OCI-M2 (cell line): ENCODE measurements at regions not wholly inside any gene's neighbourhood (a gene's known extent, or its start where the extent isn't known, plus 50 kb on each side); places are given as distances from the start of the nearest gene placed in this dataset.
"Not testable (repeated sequence)": the region's sequence is repeated elsewhere in the genome, so short reads cannot be mapped to it uniquely, and the experiment has no call there.

ENCODE experiments used
- DNase-seq: peaks from one replicate; lab custom pipeline; 2025; ENCODE audit not compliant: unreplicated experiment; lab: John Stamatoyannopoulos, UW

DNA sequence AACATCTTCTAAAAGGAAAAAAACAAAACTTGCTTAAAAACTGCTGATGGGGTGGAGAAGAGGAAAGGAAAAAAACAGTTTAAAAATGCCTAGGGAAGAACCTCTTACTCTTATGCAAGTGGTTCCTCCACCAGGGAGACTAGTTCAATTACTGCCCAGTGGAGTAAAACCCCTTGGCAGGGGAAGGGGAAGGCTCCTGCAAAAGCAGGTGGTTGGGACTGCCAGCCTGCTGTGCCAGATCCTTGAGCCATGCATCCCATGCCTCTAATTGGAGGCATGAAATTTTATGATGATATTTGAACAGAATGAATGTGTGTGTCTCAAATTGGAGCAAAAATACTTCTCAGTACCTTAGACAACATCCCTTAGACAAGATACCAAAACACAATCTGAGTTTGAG, 118.8 kb downstream of the FSCB start:
- no peak for DNase-seq

DNA sequence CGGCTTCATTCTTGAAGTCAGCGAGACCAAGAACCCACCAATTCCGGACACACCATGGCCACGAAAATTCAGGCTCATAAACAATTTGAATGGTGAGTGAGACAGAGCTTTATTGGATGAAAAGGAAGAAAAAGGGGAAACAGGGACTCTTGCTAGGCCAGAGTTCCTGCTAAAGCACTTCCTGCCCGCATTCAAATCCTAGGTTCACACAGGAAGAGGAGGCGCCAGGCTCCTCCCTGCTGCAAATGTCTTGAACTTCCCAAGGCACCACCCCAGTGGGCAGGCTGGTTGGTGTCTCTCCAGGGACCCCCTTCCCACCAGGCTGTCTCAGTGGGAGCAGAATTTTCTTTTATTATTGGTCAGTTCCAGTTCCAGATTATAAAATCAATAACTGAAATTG, 121.2 kb downstream of the FSCB start:
- DNase-seq: no peak

DNA sequence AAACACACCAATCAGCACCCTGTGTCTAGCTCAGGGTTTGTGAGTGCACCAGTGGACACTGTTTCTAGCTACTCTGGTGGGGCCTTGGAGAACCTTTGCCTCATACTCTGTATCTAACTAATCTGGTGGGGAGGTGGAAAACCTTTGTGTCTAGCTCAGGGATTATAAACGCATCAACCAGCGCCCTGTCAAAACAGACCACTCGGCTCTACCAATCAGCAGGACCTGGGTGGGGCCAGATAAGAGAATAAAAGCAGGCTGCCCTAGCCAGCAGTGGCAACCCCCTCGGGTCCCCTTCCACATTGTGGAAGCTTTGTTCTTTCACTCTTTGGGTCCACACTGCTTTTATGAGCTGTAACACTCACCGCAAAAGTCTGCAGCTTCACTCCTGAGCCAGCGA, 121.8 kb downstream of the FSCB start:
- not testable (repeated sequence) for DNase-seq

DNA sequence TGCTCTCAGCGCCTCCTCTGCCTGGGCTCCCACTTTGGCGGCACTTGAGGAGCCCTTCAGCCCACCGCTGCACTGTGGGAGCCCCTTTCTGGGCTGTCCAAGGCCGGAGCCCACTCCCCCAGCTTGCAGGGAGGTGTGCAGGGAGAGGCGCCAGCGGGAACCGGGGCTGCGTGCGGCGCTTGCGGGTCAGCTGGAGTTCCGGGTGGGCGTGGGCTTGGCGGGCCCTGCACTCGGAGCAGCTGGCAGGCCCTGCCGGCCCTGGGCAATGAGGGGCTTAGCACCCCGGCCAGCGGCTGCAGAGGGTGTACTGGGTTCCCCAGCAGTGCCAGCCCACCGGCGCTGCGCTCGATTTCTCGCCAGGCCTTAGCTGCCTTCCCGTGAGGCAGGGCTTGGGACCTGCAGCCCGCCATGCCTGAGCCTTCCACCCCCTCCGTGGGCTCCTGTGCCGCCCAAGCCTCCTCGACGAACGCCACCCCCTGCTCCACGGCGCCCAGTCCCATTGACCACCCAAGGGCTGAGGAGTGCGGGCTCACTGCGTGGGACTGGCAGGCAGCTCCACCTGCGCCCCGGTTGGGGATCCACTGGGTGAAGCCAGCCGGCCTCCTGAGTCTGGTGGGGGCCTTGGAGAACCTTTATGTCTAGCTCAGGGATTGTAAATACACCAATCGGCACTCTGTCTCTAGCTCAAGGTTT, 122.3 kb downstream of the FSCB start:
- DNase-seq: not testable (repeated sequence)

DNA sequence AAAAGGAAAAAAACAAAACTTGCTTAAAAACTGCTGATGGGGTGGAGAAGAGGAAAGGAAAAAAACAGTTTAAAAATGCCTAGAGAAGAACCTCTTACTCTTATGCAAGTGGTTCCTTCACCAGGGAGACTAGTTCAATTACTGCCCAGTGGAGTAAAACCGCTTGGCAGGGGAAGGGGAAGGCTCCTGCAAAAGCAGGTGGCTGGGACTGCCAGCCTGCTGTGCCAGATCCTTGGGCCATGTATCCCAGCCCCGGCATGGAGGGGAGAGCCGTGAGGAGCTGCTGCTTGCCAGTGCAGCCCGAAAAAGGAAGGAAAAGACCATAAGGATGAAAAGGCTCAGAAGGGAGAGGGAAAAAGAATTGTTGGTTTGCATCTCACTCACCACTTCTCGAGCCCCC, 123.0 kb downstream of the FSCB start:
- no peak for DNase-seq

DNA sequence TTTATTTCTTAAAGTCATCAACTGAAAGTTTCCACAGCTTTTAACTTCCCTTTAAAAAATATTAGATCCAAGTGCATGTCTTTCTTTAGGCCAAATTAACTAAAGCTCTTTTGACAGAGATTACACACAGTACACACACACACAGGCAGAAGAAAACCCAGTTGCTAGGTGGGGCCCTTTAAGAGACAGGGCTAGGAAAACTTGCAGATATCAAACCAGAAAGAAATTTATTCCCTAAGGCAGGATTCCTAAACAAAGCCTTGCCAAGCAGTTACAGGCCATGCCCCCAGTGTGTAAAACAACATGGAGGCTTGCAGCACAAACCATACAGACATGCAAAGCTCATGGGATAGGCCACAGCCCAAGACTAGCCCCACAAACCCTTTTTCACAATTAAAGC, 123.4 kb downstream of the FSCB start:
- no peak for DNase-seq

DNA sequence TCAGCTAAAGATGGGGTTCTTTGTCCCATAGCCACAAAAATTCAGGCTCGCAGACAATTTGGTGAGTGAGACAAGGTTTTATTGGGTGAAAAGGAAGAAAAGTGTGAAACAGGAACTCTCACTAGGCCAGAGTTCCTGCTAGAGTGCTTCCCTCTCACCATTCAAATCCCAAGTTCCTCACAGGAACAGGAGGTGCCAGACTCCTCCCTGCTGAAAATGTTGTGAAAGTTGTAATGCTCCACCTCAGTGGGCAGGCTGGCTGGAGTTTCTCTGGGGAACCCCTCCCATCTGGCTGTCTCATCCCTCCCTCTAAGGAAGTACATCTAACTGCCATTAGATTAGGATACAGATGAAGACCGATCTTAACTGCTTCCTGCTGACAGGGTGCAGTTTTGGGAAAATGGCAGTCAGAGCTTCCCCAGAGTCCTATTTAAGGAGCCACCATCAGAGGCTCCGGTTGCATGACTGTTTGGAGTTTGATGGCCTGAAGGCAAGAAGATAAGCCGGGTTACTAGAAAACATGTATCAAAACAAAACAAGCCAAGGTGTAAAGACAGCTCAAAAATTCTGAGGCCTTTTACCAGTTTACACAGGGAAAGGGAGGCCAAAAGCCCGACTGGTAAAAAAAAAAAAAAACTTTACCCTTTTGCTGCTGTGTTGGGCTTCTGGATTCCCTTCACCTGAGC, 127.6 kb downstream of the FSCB start:
- no peak for DNase-seq

DNA sequence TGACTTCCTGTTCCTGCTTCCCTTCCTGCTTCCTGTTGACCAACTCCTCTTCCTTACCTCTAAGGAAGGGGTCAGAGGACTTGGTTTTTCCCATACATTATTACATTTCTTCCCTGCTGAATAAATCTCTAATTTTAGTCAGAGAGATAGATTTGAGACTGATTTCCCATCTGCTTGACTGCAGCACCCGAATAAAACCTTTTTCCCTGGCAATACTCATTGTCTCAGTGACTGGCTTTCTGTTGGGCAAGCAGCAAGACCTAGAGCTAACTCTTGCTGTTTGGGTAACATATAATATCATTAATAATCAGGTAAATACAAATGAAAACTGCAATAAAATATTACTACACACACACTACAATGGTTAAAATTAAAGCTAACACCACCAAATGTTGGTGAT, 132.2 kb downstream of the FSCB start:
- no peak for DNase-seq

DNA sequence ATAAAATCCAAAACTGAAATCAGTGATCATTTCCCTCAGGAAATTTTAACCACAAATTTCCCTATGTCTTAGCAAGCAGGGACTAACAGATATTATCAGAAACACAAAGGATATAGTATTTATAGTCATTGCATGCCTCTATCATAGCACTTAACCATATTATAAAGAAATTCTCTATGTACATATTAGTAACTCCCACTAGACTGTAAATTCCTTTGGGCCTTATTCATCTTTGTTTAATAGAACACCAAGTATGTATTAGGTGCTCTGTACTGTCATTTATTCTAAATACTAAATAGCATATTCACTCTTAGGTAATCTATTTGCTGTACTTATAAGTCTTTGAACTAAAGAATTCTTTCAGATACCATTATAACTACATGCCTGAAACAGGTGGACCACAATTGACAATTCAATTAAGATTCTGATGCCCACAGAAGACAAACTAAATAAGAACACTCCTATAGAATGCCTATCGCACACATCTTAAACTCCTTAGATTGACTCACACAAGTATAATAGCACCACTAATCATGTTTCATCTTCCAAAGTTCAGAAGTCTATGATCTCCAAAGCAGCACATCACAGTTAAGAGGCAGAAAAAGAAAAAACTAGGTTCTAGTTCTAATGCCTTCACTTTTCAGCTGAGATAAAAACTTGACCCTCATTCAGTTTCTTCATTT, 134.1 kb downstream of the FSCB start:
- no peak for DNase-seq

DNA sequence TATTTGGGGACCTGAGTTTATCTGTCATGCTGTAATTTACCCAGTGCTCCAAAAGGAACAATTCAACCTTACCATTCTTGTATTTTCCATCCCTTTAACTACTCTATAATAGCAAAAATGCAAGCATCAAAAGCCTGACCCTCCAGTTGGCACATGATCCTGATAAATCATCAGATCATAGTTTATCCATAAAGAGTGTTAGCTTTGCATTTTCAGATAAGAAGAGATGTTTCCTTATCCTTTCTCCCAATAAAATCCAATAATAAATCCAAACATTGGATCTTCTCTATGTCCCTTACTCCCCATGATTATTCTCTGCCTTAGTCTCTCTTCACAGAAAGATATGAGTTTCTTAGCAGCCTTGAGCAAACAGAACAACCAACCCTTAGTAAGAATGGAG, 134.9 kb downstream of the FSCB start:
- no peak for DNase-seq

DNA sequence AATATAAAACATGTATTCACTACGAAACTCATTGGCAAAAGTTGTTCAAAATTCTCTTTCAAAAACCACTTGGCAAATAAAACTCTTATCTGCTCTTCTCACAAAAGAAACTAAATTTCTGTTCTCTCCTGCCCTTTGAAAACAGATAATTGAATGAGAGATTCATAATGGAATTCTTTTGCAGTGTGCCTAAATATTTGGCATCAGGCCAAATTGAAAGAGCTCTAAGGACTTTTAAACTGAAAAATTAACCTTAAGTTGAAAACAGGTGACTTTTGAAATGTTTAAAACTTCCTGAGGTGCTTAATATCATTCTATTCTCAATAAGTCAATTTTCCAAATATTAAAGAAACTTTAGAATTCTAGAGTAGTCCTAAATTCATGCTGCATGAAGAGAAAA, 136.4 kb downstream of the FSCB start:
- no peak for DNase-seq

DNA sequence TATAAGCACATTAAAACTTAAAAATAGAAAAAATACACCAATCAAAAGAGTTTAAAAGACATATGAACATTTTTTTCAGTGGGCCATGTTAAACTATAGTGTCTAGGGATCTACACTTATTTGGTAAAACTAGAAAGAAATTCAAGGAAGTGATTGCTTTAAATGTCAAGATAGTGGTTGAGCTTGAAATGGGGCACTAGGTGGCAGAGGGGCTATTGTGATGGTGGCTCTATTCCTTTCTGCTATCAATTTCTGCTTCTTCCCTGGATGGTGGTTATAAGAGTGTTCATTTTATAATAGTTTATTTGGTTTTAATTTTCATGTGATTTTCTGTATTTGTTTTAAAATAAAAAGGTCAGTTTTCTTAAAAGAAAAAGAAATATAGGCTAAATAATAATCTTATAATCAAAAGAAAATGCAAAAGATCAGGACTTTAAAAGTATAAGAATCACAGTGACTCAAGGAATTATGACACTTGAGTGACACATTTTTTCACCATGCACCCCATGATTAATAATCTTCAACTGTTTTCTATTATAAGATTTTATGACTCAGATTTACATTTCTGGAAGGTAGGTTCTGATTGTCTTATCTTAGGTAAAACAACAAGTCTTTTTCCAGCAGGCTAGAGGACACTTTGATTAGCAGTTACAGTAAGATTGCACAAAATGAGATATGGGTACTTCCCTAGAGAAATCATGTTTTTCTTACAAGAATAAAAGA, 137.5 kb downstream of the FSCB start:
- DNase-seq: no peak

DNA sequence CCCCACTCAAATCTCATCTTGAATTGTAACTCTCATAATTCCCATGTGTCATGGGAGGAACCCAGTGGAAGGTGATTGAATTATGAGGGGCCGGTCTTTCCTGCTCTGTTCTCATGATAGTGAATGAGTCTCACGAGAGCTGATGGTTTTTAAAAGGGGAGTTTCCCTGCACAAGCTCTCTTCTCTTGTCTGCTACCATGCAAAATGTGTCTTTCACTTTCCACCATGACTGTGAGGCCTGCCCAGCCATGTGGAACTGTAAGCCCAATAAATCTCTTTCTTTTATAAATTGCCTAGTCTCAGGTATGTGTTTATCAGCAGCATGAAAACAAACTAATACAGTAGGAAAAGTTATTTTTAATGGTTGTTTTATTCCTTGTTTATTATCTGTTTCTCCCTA, 146.0 kb downstream of the FSCB start:
- DNase-seq: no peak

DNA sequence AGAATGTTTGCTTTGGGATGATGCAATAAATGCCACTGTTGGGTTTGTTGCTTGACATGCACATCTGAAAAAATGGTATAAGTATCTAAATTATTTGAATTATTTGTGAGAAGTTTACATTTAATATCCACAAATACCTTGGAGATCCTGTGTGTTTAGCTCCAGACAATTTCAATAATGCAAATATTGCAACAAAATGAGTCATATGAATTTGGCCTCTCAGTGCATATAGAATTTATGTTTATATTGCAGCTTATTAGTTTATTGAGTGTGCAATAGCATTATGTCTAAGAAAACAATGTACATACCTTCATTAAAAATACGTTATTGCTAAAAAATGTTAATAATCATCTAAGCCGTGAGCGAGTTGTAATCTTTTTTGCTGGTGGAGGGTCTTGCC, 153.3 kb downstream of the FSCB start:
- no peak for DNase-seq

DNA sequence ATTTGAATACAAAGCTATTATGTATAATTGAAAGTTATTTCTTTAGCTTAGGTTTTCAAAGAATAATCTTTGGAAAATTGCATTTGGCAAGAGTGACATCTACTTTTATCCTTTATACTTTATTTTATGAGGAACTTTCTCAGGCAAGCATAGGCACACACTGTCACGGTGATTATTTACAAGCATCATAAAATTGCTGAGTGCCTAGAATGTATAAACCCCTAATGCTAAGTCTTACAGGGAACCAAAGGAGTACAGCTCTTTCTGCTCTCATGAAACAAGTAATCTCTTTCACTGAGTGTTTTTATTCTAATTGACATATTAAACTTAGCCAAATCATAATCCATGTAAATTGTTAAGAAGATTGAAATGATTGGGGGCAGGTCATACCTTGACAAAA, 154.9 kb downstream of the FSCB start:
- DNase-seq: no peak

DNA sequence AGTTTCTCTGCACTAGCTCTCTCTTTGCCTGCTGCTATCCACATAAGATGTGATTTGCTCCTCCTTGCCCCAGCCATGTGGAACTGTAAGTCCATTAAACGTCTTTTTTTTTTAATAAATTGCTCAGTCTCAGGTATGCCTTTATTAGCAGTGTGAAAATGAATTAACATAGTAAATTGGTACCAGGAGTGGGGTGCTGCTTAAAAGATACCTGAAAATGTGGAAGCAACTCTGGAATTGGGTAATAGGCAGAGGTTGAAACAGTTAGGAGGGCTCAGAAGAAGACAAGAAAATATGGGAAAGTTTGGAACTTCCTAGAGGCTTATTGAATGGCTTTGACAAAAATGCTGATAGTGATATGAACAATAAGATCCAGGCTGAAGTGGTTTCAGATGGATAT, 159.8 kb downstream of the FSCB start:
- no peak for DNase-seq

DNA sequence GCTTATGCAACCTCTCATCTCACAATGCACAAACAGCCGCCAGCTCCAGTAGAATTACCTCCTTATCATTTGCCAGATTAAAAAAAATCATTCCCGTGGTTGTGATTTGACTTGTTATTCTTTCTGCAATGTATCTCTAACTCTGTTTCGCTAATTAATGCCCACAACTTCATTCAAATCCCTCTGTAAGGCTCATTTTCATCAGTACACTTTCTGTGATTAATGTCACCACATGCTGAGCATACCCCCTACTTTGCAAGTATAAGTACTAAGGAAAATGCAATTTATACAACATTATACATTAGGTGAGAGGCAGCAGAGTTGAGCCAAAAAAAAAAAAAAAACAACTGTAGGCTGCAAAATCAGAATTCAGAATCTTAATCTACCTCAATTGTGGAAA, 166.0 kb downstream of the FSCB start:
- no peak for DNase-seq

DNA sequence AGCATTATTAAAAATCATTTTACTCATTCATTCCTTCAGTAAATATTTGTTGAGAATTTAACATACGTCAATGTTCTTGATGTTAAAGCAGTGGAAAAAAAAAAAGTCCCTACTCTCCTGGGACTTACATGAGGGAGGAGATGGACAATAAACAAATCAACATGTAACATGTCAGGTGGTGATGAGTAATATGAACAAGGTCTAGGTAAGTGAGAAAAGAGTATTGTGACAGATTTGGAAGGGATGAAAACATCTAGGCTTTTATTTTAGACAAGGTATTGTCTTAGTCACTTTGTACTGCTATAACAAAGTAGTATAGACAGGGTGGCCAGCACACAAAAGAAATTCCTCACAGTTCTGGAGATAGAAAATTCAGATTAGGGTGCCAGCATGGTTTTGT, 167.2 kb downstream of the FSCB start:
- DNase-seq: no peak

DNA sequence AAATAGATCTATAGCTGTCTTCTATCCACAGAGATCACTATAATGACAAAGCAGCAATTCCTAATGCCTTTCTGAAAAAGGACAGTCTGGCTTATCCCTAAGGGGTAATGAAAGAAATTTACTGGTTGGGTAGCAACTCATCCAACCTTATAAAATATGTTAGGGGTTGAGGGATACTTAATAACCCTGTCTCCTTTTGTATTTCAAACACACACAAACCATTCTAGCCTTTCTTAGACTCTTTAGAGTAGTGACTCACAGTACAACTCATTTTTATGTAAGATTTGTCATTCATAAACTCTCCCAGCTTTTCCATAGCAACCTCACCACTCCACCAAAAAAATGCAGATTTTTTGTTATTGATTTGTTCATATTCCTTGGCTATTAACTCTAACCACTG, 167.9 kb downstream of the FSCB start:
- DNase-seq: no peak

DNA sequence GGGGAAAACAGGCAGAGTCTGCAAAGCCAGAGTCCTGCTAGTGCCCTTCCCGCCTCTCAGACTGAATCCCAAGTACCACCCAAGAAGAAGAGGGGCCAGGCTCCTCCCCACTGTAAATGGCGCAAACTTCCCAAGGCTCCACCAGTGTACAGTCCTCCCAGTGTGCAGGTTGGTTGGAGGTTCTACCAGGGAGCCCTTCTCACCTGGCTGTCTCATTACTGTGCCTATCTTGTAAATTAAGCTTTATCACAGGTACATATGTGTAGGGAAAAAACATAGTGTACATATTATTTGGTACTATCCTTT, 189.7 kb downstream of the FSCB start:
- DNase-seq: no peak

DNA sequence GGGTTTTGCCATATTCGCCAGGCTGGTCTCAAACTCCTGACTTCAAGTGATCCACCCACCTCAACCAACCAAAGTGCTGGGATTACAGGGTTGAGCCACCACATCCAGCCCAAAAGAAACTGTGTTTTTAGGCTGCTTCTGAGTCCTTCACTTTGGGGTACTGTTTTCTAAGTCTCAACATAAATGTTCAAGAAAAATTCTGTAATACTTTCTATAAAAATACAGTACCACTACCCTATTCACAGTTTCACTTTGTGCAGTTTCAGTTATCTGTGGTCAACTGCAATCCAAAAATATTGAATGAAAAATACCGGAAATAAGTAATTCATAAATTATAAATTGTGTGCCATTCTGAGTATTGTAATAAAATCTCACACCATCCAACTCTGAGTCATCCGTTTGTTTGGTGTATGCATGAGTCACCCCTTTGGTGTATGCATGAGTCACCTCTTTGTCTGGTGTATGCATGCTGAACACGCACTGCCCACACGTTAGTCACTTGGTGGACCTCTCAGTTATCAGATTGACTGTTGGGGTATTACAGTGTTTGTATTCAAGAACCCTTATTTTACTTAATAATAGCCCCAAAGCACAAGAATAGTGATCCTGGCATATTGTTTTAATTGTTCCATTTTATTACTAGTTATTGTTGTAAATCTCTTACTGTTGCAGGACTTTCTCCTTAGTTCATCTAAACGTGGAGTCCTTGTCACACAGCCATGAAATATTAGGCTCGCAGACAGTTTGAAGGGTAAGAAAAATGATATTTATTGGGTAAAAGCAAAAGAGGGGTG, 190.2 kb downstream of the FSCB start:
- no peak for DNase-seq
